NCI-H526 (cell line): ENCODE measurements at regions not wholly inside any gene's neighbourhood (a gene's known extent, or its start where the extent isn't known, plus 50 kb on each side); places are given as distances from the start of the nearest gene placed in this dataset.
A peak's percentile ranks its signal among the peaks of the same experiment; 100 is the strongest.

Experiments
- DNase-seq, 2 experiments: peaks; one replicate each; lab custom pipeline; 2025; lab: John Stamatoyannopoulos, UW

DNA sequence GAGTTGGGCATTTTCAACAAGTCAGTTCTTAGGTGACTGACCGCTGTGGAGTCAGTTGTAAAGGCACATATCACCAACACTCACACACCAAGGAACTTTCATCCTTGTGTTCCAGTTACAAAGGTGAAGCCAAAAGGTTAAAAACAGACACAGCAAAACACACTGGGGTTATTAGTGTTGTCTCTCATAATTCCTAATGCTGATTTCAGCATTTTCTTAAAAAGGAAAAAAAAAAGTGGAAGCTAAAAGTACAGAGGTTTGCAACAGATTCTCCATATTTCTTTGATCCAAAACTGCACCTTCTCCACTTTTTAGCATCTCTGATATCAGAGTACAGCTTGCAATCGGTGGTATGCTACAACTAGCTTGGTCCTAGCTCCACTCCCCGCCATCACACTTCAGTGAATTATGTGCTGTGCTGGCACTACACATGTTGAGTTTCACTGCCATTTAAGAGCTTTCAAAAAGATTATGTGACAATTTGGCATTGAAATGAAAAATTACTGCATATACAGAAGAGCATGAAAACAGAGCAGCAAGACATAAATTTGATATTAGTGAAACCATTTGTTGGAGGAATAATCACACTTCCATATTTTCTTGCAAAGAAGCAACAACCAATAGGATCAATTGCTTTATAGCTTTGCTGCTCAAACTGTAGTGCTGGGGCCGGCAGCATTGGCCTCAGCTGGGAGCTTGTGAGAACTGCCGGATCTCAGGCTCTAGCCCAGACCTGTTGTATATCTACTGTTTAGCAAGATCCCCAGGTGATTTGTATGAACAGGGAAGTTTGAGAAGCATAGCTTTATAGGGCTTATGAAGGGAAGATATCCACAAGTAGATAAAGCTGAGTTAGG, 62.3 kb upstream of the DAPL1 start:
- DNase-seq: peak in 1 of 2 experiments; percentile 45

DNA sequence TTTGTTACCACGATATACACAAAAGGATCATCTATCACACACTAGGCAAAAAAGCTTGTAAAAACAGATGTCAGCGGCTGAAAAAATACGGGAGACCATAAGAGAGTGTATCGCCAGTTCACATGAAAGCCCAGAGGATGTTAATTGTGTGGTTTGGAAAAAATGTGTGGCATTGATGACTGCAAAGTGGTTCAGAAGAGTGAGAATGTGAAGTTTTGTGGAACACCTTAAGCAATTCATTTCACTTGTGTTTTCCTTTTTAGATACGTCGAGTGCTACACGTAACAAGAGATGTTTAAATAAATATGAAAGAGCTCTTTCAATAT, 61.7 kb upstream of the DAPL1 start:
- peak in 1 of 2 experiments; percentile 38 for DNase-seq

DNA sequence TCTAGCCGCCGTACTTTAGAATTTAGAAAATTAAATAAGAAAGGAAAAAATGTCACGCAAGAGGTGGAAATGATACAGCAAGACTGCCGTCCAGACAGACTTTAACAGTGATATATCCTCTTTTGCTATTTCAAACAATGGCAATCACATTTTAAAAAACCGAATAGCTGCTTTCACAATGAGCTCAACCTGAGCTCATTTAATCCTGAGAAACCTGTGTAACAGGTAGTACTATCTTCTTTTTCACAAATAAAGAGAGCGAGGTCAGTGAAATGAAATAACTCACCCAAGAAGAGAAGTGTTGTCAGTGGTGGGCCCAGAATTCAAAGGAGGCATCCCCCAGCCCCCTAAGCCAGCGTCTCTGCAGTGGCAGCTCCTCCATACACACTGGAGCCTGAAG, 60.7 kb upstream of the DAPL1 start:
- no peak for DNase-seq

DNA sequence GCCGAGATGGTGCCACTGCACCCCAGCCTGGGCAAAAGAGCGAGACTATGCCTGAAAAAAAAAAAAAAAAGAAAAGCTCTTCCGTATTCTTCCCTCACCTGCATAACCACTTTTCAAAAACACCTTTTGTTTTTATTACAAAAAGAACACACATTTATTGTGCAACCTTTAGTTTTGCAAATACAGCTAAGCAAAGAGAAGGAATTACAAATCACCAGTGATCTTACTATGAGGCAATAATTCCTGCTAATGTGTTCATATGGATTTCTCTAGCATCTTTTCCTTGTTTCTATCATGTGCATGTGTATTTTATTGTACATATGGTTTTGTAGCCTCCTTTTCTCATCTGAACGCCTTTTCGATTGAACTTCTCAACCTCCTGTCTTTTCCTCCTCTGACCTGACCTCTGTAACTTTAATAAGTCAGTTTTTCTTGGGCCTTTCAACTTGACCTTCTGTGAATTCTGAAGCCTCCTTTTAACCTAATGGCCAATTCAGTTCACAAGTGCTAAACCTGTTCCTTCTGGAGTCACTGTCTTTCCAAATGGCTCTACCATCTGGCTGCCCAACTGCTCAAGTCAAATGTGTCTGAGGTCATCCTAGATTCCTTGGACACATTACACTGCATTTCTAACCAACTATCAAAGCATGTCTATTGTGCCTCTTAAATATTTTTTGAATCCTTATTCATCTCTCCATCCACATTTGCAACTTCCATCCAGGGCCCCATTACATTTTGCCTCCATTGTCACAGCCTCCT, 59.1 kb upstream of the DAPL1 start:
- DNase-seq: no peak

DNA sequence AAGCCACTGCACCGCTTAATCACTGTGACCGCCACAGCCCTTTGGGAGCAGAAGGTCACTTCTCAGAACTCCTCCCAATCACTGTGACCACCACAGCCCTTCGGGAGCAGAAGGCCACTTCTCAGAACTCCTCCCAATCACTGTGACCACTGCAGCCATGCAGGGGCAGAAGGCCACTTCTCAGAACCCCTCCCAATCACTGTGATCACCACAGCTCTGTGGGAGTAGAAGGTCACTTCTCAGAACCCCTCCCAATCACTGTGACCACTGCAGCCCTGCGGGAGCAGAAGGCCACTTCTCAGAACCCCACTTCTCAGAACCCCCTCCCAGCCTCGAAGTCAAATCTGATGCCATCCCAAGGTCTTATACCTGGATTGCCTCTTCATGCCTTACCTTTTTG, 56.8 kb upstream of the DAPL1 start:
- DNase-seq: no peak

DNA sequence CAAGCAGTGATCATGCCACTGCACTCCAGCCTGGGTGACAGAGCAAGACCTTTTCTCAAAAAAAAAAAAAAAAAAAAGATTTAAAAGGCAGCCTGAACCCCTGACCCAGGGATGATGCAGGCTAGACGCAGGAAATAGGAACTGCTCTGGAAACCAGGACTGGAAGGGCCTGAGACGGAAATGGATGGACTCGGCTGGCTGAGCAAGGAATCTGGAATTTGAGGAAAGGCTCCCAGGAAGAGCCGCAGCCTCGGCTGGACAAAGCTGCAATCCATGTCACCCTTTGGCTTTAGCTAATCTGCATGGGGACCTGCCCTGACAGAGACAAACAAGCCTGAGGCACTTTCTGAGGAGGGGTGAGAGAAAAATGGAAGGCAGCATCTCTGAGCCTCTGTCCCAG, 55.0 kb upstream of the DAPL1 start:
- DNase-seq: no peak

DNA sequence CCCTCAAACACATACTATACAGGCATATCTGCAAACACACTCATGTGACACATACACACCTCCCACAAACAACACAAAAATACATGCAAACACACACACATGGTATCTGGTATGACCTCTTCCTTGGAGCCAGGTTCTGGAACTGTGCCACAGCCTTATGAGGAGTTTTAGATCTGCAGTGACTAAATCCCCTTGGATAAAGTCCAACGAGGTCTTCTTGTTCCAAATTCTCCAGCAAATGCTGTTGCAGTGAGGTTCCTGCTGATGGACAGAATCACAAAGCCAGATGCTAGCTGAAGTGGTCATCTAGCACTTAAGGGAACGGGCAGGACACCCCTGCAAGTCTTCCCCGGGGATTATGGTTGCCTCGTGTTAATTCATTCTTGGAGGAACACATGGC, 54.5 kb upstream of the DAPL1 start:
- no peak for DNase-seq

DNA sequence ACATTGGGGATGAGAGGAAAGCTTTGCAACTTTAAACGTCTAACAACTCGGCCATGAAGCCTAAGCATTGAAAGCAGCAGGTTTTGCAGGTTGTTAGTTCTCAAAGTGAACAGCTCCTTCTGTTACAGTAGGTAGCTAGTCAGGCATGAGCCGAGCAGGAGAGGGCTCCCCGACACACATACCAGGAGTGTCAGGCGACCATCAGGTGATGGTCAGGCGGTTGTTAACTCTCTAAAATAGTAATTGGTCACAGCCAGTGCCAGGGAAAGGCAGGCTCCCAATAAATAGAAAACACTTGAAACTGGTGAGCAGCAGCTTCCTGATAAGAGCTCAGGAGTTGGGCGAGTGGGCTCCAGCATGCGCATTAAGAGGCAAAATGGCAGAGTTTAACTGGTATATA, 53.5 kb upstream of the DAPL1 start:
- DNase-seq: no peak

DNA sequence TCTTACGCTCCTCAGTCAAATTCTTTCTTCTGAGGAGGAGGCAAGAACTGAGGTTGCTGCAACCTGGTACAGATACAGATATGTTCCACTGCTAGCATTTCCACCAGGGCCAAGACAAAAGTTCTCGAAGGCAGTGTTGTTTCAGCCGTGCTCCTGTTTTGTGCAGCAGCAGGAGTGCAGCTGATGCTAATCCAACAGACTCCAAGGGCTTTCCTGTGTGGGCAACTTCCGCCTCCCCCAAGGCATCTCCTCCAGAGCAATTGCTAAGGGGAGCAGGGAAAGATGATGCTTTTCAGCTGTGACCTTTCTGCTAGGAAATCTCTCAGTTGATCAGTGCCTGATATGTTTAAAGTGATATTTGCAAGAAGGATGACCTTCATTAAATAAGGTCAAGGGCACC, 52.6 kb upstream of the DAPL1 start:
- DNase-seq: no peak

DNA sequence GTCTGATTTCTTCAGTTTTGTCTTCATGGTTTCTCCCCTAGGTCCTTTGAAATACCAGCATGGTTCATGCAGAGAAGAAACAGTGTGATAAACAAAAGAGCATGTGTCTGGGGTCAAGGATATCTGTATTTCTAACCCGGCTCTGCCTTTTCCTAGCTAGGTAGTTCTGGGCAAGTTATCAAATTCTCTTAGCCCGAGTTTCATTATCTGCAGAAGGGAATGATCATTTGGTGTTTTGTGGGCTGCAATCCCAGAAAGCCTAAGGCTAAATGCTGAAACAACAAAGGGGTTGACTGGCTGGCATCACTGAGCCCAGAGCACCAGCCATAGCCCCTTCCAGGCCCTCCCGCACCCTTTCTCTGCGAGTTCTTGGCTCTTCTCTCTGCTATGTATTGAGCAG, 51.7 kb upstream of the DAPL1 start:
- DNase-seq: no peak

DNA sequence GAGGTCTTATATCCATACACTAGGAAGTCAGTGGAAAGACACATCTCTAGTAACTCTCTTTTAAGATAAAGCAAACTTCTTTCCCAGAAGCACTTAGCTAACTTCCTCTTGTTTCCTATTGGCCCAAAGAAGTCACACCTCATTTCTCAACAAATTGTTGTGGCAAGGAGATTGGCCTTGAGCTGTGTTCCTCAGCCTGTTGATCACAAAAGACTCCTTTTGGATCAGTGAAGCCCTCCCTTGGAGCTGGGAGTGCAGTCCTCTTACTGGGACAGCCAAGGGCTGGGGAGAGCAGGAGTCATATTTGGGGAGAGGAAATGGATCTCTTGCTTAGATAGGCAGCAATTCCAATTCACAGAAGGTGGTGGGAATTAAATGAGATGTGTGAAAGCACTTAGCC, 51.2 kb upstream of the DAPL1 start:
- DNase-seq: no peak

DNA sequence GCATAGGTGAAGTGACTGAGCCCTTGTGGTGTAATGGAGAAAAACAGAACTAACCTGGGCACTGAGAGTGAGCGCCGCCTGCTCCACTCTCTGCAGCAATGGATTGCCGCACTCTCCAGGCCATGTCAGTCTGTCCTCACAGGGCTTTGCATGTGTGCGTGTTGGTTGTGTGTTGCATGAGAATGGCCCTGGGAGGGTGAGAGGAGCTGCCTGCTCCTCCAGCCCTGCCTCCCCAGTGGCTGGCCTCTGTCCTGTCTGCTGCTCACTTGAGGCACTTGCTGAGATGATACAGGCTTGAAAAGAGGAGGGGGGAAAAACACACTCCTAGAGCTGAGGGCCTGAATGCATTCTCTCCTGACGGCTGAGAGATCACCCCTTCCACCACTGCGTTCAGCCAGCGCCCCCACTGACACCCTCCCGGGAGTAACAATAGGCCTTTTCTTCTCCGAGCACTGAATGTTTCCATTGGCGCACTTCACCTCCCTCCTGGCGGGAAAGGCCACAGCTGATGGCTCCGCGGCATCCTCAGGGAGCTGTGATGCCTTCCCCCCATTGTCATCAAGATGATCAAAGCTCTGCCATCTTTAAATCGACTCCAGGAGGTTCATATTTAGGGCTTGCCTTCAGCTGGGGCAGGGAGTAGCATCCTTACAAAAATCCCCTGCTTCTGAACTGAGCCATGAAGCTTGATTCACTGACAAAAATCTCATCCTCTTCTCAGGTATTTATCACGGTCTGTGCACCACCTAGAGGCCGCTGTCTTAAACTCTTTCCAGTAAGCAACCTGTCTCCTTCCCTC, 49.9 kb upstream of the DAPL1 start:
- DNase-seq: peak; percentile 67 to 84
